GM12891 (cell line): ENCODE measurements at regions not wholly inside any gene's neighbourhood (a gene's known extent, or its start where the extent isn't known, plus 50 kb on each side); places are given as distances from the start of the nearest gene placed in this dataset.

Source experiments
- PAX5 ChIP-seq: IDR thresholded peaks from 2 replicates; pipeline ENCODE4 v1.6.1; 2011; ENCODE audit warnings: low read length, moderate library complexity, mild to moderate bottlenecking; ENCODE audit not compliant: insufficient read depth, severe bottlenecking
- POLR2A ChIP-seq: IDR thresholded peaks from 2 replicates; pipeline ENCODE4 v1.6.1; 2011; ENCODE audit warnings: low read depth, low read length, control low read depth
- POLR2AphosphoS5 ChIP-seq: IDR thresholded peaks from 2 replicates; pipeline ENCODE4 v1.6.1; 2011; ENCODE audit warnings: low read depth, low read length, control low read depth
- SPI1 ChIP-seq: IDR thresholded peaks from 2 replicates; pipeline ENCODE4 v1.6.1; 2011; ENCODE audit warnings: low read depth, low read length, control low read depth
- TAF1 ChIP-seq: IDR thresholded peaks from 2 replicates; pipeline ENCODE4 v1.6.1; 2011; ENCODE audit warnings: low read depth, low read length, control low read depth

DNA sequence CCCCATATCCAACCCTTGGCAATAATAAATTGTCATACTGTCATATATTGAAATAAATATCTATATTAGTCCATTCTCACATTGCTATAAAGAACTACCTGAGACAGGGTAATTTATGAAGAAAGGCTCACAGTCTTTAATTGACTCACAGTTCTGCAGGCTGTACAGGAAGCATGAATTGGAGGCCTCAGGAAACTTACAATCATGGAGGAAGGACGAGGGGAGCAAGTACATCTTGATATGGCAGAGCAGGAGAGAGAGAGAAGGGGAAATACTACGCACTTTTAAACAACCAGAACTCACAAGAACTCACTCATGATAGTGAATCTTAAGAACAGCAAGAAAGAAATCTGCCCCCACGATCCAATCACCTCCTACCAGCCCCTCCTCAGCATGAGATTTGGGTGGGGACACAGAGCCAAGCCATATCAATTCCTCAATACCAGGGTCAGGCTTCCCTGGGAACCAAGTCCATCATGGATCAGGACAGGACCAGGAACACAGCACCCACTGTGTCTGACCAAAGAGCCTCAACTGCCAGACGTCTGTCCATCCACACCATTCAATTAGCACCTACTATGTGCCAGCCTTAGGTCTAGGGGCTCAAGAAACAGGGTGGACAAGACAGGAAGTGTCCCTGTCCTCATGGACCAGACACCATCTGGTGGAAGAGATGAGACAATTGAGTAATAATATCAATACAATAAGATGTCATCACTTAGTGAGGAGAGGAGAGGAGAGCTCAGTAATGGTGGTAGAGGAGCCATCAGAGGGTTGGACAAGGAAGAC lies 56.9 kb upstream of the TOP3B start:
- no peak for TF ChIP-seq POLR2A
- no peak for TF ChIP-seq POLR2AphosphoS5
- no peak for TF ChIP-seq TAF1
- TF ChIP-seq PAX5 = no peak
- no peak for TF ChIP-seq SPI1
